ENCODE measurements at regions not wholly inside any gene's neighbourhood (a gene's known extent, or its start where the extent isn't known, plus 50 kb on each side); places are given as distances from the start of the nearest gene placed in this dataset.

- no peaks in the 10 kb centered on the region for H3K23me2 ChIP-seq (ENCODE audit: insufficient read length, low read depth, low read length, poor library complexity, severe bottlenecking)
- H3K79me1 ChIP-seq (ENCODE audit: insufficient read depth, low read depth, low read length, poor library complexity, severe bottlenecking) = no peaks in the 10 kb centered on the region
- H2BK120ac ChIP-seq (ENCODE audit: low read depth, low read length, poor library complexity, severe bottlenecking) = no peak overlapping the region
- no peaks in the 10 kb centered on the region for H3K27me3 Mint-ChIP-seq (ENCODE audit: low read depth)
- no peaks in the 10 kb centered on the region for H4K20me1 ChIP-seq (ENCODE audit: control insufficient read depth, insufficient read depth, insufficient read length)
- no peak overlapping the region for H4K91ac ChIP-seq (ENCODE audit: insufficient read length, low read depth, low read length)
- no peak overlapping the region for H3K4me2 ChIP-seq (ENCODE audit: insufficient read depth, insufficient read length, low read length)
- no peak overlapping the region for H3T11ph ChIP-seq (ENCODE audit: low read length)
- H3K4ac ChIP-seq (ENCODE audit: low read depth, low read length) = no peak overlapping the region
- no peak overlapping the region for H2AFZ ChIP-seq (ENCODE audit: low read length)
- peaks cover 0 to 4% of the 10 kb centered on the region in 2 experiments; a peak in 1 of 4 replicates for H3K4me1 Mint-ChIP-seq
- no peaks in the 10 kb centered on the region for H3K9me3 ChIP-seq (ENCODE audit: control insufficient read depth, low read depth, low read length)
- H3K56ac ChIP-seq (ENCODE audit: insufficient read length, low read depth, low read length) = no peak overlapping the region
- H2BK12ac ChIP-seq (ENCODE audit: insufficient read length, low read depth, low read length) = no peak overlapping the region
- H3K27me3 ChIP-seq (ENCODE audit: insufficient read depth, low read length) = no peaks in the 10 kb centered on the region
- no peak overlapping the region for H2AK5ac ChIP-seq (ENCODE audit: insufficient read length, low read length)
- H3K9ac ChIP-seq (ENCODE audit: extremely low read depth, insufficient read length, low read length) = no peak overlapping the region
- no peak overlapping the region for H2BK15ac ChIP-seq (ENCODE audit: low read depth, low read length)
- H3K4me1 ChIP-seq (ENCODE audit: insufficient read depth, low read length) = no peaks in the 10 kb centered on the region
- H3K14ac ChIP-seq (ENCODE audit: insufficient read depth, low read length) = no peak overlapping the region
- no peak overlapping the region for H3K4me3 Mint-ChIP-seq
- DNase-seq = no peak
- no peak overlapping the region for H3K27ac Mint-ChIP-seq
- H4K8ac ChIP-seq (replicated peaks; ENCODE audit: insufficient read length, low read depth, low read length) = no peak overlapping the region
- H2BK5ac ChIP-seq (ENCODE audit: insufficient read length, low read length) = no peak overlapping the region
- H4K5ac ChIP-seq (ENCODE audit: insufficient read length, low read depth, low read length) = no peak overlapping the region
- H2BK20ac ChIP-seq (ENCODE audit: low read depth, low read length, poor library complexity, severe bottlenecking) = no peak overlapping the region
- H3K27ac ChIP-seq (ENCODE audit: insufficient read length, low read depth, low read length) = no peak overlapping the region
- H3K18ac ChIP-seq (ENCODE audit: insufficient read length, low read depth, low read length) = no peak overlapping the region
- H3K23ac ChIP-seq (ENCODE audit: insufficient read length, low read depth, low read length) = no peak overlapping the region
- H3K36me3 Mint-ChIP-seq (ENCODE audit: insufficient read depth in 1 of 3, low read depth in 3 of 3) = peaks cover 0 to 18% (median 6%) of the 10 kb centered on the region in 3 experiments; a peak in 5 of 7 replicates
- H3K79me2 ChIP-seq (ENCODE audit: insufficient read depth, low read length) = no peaks in the 10 kb centered on the region
- TF ChIP-seq CTCF (conservative IDR thresholded peaks at IDR 0.05) = peak; percentile 64
- peaks cover 10 to 16% of the 10 kb centered on the region in 2 experiments for H3K9me3 Mint-ChIP-seq
Measured at GRCh38 chr12:17278946-17279345, 673.0 kb upstream of the LMO3 start.
